ENCODE measurements at regions not wholly inside any gene's neighbourhood (a gene's known extent, or its start where the extent isn't known, plus 50 kb on each side); places are given as distances from the start of the nearest gene placed in this dataset.
A peak's percentile ranks its signal among the peaks of the same experiment; 100 is the strongest.

- TF ChIP-seq CTCF (IDR thresholded peaks at IDR 0.05; ENCODE audit: low read depth, low read length, missing control alignments), result no peak
- in situ Hi-C loops (cut with HindIII; ENCODE audit: low sequenced_read_pairs), result no loop called here
- DNase-seq (ENCODE audit: low read depth), result no peak
- H3K4me3 ChIP-seq (ENCODE audit: low read depth, low read length), result no peak overlapping the region
Observed at GRCh38 chr17:70825321-70826125, 656.2 kb downstream of the KCNJ2 start.

DNA sequence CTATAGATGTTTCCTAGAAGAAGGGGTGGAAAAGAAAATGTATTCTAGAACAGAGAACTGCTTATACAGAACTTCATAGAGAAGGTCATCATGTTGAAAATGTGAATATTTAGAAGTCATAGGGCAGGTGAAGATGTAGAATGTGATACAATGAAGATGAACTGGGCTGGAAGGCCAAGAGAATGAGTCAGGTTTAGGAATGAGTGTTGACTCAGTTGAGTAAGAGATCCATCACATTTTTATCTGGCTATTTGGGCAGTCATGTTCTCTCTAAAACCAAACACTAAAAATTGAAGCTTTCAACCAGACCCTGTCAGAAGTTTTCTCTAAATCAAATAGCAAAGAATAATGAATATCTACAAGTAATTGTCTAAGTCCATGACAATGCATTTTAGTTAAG lies 660.5 kb downstream of the KCNJ2 start:
- in situ Hi-C loops (cut with HindIII; ENCODE audit: low sequenced_read_pairs), result no loop called here
- TF ChIP-seq CTCF (IDR thresholded peaks at IDR 0.05; ENCODE audit: low read depth, low read length, missing control alignments), result no peak
- H3K4me3 ChIP-seq (ENCODE audit: low read depth, low read length), result no peak overlapping the region
- DNase-seq (ENCODE audit: low read depth), result no peak

- no peak for DNase-seq (ENCODE audit: low read depth)
- TF ChIP-seq CTCF (IDR thresholded peaks at IDR 0.05; ENCODE audit: low read depth, low read length, missing control alignments), result no peak
- no peak overlapping the region for H3K4me3 ChIP-seq (ENCODE audit: low read depth, low read length)
- in situ Hi-C loops (cut with HindIII; ENCODE audit: low sequenced_read_pairs), result no loop called here
Observed at GRCh38 chr17:70834039-70834438, 664.7 kb downstream of the KCNJ2 start.

DNA sequence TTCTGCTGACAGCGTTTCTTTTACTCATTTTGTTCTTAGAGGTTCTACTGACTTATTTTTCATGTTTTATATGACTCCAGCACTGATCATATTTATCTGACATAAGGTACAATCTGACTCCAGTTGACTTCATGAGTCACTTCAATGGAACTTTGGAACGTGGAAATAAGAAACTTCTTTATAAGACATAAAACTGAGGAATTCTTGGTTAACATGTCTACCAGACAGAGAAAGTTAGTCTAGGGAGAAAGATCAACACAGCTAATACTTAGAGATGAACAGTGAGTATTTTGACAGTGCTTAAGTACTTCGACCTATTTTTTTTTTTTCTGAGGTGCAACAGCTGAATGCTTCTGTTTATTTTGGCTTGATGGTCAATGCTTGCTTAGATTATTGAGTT lies 679.5 kb downstream of the KCNJ2 start:
- no peak overlapping the region for H3K4me3 ChIP-seq (ENCODE audit: low read depth, low read length)
- in situ Hi-C loops (cut with HindIII; ENCODE audit: low sequenced_read_pairs), result no loop called here
- no peak for TF ChIP-seq CTCF (IDR thresholded peaks at IDR 0.05; ENCODE audit: low read depth, low read length, missing control alignments)
- DNase-seq (ENCODE audit: low read depth), result peak; percentile 29

DNA sequence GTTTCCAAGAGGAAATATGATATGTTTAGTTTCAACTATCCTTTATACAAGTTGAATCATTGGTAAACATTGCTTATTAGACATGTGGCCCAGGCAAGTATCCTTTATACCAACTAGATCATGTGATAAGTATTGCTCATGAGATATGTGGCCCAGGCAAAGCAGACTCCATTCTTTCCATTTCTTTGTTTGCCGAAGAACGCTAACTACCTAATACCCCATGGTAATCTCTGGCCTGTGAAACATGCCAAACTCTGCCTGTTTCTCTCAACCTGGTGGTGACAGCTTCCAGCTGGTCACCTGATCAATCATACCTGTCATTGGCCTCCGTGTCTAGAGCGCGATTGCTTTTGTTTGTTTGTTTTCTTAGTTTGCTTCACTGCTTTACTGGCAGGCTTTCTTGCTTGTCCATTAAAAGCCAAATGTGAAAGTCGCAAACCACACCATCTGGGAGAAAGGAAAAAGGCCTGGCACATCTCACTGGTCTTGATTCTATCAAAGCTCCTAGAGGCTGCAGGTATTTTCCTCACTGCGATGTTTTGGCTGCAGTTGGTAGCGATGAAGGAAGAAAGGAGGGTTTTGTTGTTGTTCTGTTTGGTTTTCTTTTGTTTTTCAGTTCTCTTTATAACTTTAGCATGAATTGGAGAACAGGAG lies 686.2 kb downstream of the KCNJ2 start:
- DNase-seq (ENCODE audit: low read depth), result peak; percentile 33
- in situ Hi-C loops (cut with HindIII; ENCODE audit: low sequenced_read_pairs), result no loop called here
- no peak for TF ChIP-seq CTCF (IDR thresholded peaks at IDR 0.05; ENCODE audit: low read depth, low read length, missing control alignments)
- no peak overlapping the region for H3K4me3 ChIP-seq (ENCODE audit: low read depth, low read length)

- in situ Hi-C loops (cut with HindIII; ENCODE audit: low sequenced_read_pairs), result no loop called here
Observed at GRCh38 chr17:70857351-70857750, 688.0 kb downstream of the KCNJ2 start.

More at GRCh38 chr17:70857351-70857750, 688.0 kb downstream of the KCNJ2 start:
- no peak overlapping the region for H3K4me3 ChIP-seq (ENCODE audit: low read depth, low read length)
- no peak for TF ChIP-seq CTCF (IDR thresholded peaks at IDR 0.05; ENCODE audit: low read depth, low read length, missing control alignments)
- DNase-seq (ENCODE audit: low read depth), result no peak

Measured in astrocyte of the cerebellum (primary cell).